K562 (cell line): ENCODE measurements at regions not wholly inside any gene's neighbourhood (a gene's known extent, or its start where the extent isn't known, plus 50 kb on each side); places are given as distances from the start of the nearest gene placed in this dataset.

Experiments used
- ATAC-seq: fragments of 200-7000 bp; cut with Tn5 transposase; 3 replicates; pipeline ENCODE4 v1.9.1; 2020; ENCODE audit warnings: moderate library complexity
- BruUV-seq: library from RNA; stranded (reverse); fragments of 400-500 nt; replicated peaks from 2 replicates; lab custom pipeline; 2021; lab: Mats Ljungman, UMichigan
- CTCF ChIA-PET: fragments of 300-600 bp; formaldehyde crosslinking; extraction: SDS; loops from one replicate; lab custom pipeline; 2021; ENCODE audit warnings: low intra/inter-chr PET ratio; lab: Yijun Ruan, JAX
- POLR2A ChIA-PET: fragments of 300-600, 350-650 bp; sonication (Branson Sonifier 250); formaldehyde crosslinking; extraction: SDS; loops from one replicate; lab custom pipeline; 2021; ENCODE audit warnings: antibody characterized with exemption, inconsistent platforms; lab: Yijun Ruan, JAX
- DNase-seq, 4 experiments: peaks; one replicate each; pipeline versions ENCODE4 v3.0.0 to v3.0.0-alpha.2; 2011 to 2018; ENCODE audit warnings: low spot score in 3 of 4, mixed read lengths in 3 of 4; ENCODE audit errors: extremely low read depth in 1 of 4
- FAIRE-seq: peaks from 2 replicates; lab custom pipeline; 2011; peaks lifted over from hg19 to GRCh38; lab: Jason Lieb, UNC
- H2AFZ ChIP-seq: 2 replicates; pipeline ENCODE4 v1.6.0; 2011; ENCODE audit warnings: low read depth, low read length, control low read depth, inconsistent platforms
- H3K27ac ChIP-seq: fragments of 200-600 bp; 3 replicates; pipeline ENCODE4 v1.8.0; 2011; ENCODE audit warnings: low read depth, mild to moderate bottlenecking, control low read depth, inconsistent platforms, low read length, moderate library complexity, mixed read lengths; ENCODE audit errors: extremely low read depth
- H3K27me3 ChIP-seq, 2 experiments: fragments of 300-600 bp in 1 of 2; 2 replicates in 1 of 2; 3 replicates in 1 of 2; pipeline versions ENCODE4 v1.6.0 to v1.8.0; 2011; ENCODE audit warnings: inconsistent platforms in 2 of 2, low read length in 2 of 2, mild to moderate bottlenecking in 1 of 2, mixed read lengths in 1 of 2, moderate library complexity in 1 of 2; ENCODE audit not compliant: control insufficient read depth in 2 of 2, insufficient read depth in 2 of 2
- H3K36me3 ChIP-seq: fragments of 300-600 bp; 3 replicates; pipeline ENCODE4 v1.8.0; 2011; ENCODE audit warnings: mild to moderate bottlenecking, low read length, inconsistent platforms; ENCODE audit not compliant: control insufficient read depth, insufficient read depth
- H3K4me1 ChIP-seq, 2 experiments: fragments of 200-600 bp in 1 of 2; replicated peaks in 1 of 2; 2 replicates in 1 of 2; 3 replicates in 1 of 2; pipeline versions ENCODE4 v1.5.1 to v1.8.0; 2011; ENCODE audit warnings: inconsistent platforms in 2 of 2, low read length in 2 of 2, mild to moderate bottlenecking in 1 of 2, mixed read lengths in 1 of 2, moderate library complexity in 1 of 2; ENCODE audit not compliant: control insufficient read depth in 2 of 2, insufficient read depth in 2 of 2
- H3K4me2 ChIP-seq: 2 replicates; pipeline ENCODE4 v1.6.1; 2011; ENCODE audit warnings: low read length, control low read depth, inconsistent platforms, mixed read lengths; ENCODE audit not compliant: insufficient read depth
- H3K4me3 ChIP-seq: fragments of 200-600 bp; sonication (generic), shearing (Covaris generic); 2 replicates; pipeline ENCODE4 v1.5.1; 2016; ENCODE audit warnings: control low read depth, inconsistent platforms
- H3K79me2 ChIP-seq: fragments of 200-600 bp; 3 replicates; pipeline ENCODE4 v1.8.0; 2011; ENCODE audit warnings: low read length, inconsistent platforms; ENCODE audit not compliant: control insufficient read depth, insufficient read depth
- H3K9ac ChIP-seq, 2 experiments: 2 replicates each; pipeline versions ENCODE4 v1.6.0 to v1.6.1; 2011; ENCODE audit warnings: low read depth in 2 of 2, low read length in 2 of 2, control low read depth in 1 of 2, inconsistent platforms in 1 of 2, mild to moderate bottlenecking in 1 of 2, mixed read lengths in 1 of 2; ENCODE audit not compliant: insufficient read depth in 1 of 2
- H3K9me1 ChIP-seq: one replicate; pipeline ENCODE4 v1.6.0; 2011; ENCODE audit warnings: inconsistent platforms, mild to moderate bottlenecking, low read length, moderate library complexity; ENCODE audit not compliant: control insufficient read depth, insufficient read depth
- H3K9me3 ChIP-seq: replicated peaks from 2 replicates; pipeline ENCODE4 v1.5.1; 2011; ENCODE audit warnings: low read depth, low read length, inconsistent platforms; ENCODE audit not compliant: control insufficient read depth, insufficient read depth
- H4K20me1 ChIP-seq: replicated peaks from 2 replicates; pipeline ENCODE4 v1.6.1; 2011; ENCODE audit warnings: low read length, inconsistent platforms, mixed read lengths; ENCODE audit not compliant: control insufficient read depth, insufficient read depth
- CLOCK ChIP-seq: fragments of 250-450 bp; sonication (Bioruptor Pico); IDR thresholded peaks from 2 replicates; pipeline ENCODE4 v1.4.0; 2020; ENCODE audit warnings: mild to moderate bottlenecking, moderate library complexity, borderline replicate concordance
- PATZ1 ChIP-seq: fragments of 250-450 bp; sonication (Bioruptor Pico); IDR thresholded peaks from 2 replicates; pipeline ENCODE4 v1.5.0; 2020; ENCODE audit warnings: mild to moderate bottlenecking, borderline replicate concordance
- TBL1XR1 ChIP-seq, 2 experiments: IDR thresholded peaks; 2 replicates each; pipeline ENCODE4 v1.6.1; 2012; ENCODE audit warnings: improper control_type of control experiment in 2 of 2, low read length in 2 of 2, mild to moderate bottlenecking in 1 of 2
- ZNF395 ChIP-seq: fragments of 200-800 bp; sonication (Bioruptor generic); IDR thresholded peaks from 2 replicates; pipeline ENCODE4 v1.6.1; 2017; ENCODE audit warnings: missing genetic modification characterization, missing compliant biosample characterization
- ZNF408 ChIP-seq: fragments of 250-450 bp; sonication (Bioruptor Pico); IDR thresholded peaks from 2 replicates; pipeline ENCODE4 v1.4.0; 2020; ENCODE audit warnings: low read depth, mild to moderate bottlenecking, moderate library complexity
- WGBS: fragments of 100-300 bp; shearing (Covaris generic); methylation state at CpG from one replicate; pipeline ENCODE4 v1.1.6; 2016; ENCODE audit warnings: low coverage, mixed read lengths; ENCODE audit not compliant: insufficient coverage; ENCODE audit errors: missing lambda C conversion rate; 5-methylcytosine and 5-hydroxymethylcytosine counted together
- in situ Hi-C: fragments of 300-500 bp; cut with MboI; formaldehyde crosslinking; loops from 4 replicates; pipeline ENCODE4 v1.15.0; 2018; ENCODE audit warnings: inconsistent platforms, mixed read lengths
- intact Hi-C: fragments of 100-400 bp; cut with micrococcal nuclease; formaldehyde crosslinking; loops from 2 replicates; pipeline ENCODE4 v1.14.2; 2022
- TF ChIP-seq, protein P1 (sequence below): sonication (generic); formaldehyde crosslinking; IDR thresholded peaks from 2 replicates; pipeline ENCODE4 v1.8.0; 2022; ENCODE audit warnings: mild to moderate bottlenecking, missing genetic modification reagents
- TF ChIP-seq, protein P2 (sequence below): fragments of 250-450 bp; sonication (Bioruptor Pico); IDR thresholded peaks from 2 replicates; pipeline ENCODE4 v1.8.0; 2021; ENCODE audit warnings: mild to moderate bottlenecking, moderate library complexity
- TF ChIP-seq, protein P3 (sequence below): fragments of 250-450 bp; sonication (Bioruptor Pico); IDR thresholded peaks from 2 replicates; pipeline ENCODE4 v1.8.0; 2022; ENCODE audit warnings: moderate library complexity, mild to moderate bottlenecking, inconsistent platforms

- Histone ChIP-seq H3K4me2 (no peak overlapping the region), H3K4me3 (no peak overlapping the region), H4K20me1 (no peaks in the 10 kb centered on the region), H3K9me3 (no peaks in the 10 kb centered on the region), H3K27ac (no peak overlapping the region), H3K36me3 (no peaks in the 10 kb centered on the region), H3K79me2 (no peaks in the 10 kb centered on the region), H2AFZ (no peak overlapping the region), H3K9ac (no peak overlapping the region), H3K27me3 (no peaks in the 10 kb centered on the region), H3K9me1 (no peaks in the 10 kb centered on the region), H3K4me1 (no peaks in the 10 kb centered on the region)
- no peak for DNase-seq
- CTCF ChIA-PET: no interaction called here
- 0% methylated on average over 3 of the region's 3 CpGs for WGBS
- no peak for FAIRE-seq
- ATAC-seq: no peak
- no TSS peak for BruUV-seq
- POLR2A ChIA-PET: no interaction called here
- in situ Hi-C loops (no loop called here), intact Hi-C loops (no loop called here)
- TF ChIP-seq ZNF395 (CRISPR knock-in tag): no peak
- no peak for TF ChIP-seq PATZ1 (CRISPR knock-in tag)
- no peak for TF ChIP-seq ZNF408
- TF ChIP-seq, protein P1, sequence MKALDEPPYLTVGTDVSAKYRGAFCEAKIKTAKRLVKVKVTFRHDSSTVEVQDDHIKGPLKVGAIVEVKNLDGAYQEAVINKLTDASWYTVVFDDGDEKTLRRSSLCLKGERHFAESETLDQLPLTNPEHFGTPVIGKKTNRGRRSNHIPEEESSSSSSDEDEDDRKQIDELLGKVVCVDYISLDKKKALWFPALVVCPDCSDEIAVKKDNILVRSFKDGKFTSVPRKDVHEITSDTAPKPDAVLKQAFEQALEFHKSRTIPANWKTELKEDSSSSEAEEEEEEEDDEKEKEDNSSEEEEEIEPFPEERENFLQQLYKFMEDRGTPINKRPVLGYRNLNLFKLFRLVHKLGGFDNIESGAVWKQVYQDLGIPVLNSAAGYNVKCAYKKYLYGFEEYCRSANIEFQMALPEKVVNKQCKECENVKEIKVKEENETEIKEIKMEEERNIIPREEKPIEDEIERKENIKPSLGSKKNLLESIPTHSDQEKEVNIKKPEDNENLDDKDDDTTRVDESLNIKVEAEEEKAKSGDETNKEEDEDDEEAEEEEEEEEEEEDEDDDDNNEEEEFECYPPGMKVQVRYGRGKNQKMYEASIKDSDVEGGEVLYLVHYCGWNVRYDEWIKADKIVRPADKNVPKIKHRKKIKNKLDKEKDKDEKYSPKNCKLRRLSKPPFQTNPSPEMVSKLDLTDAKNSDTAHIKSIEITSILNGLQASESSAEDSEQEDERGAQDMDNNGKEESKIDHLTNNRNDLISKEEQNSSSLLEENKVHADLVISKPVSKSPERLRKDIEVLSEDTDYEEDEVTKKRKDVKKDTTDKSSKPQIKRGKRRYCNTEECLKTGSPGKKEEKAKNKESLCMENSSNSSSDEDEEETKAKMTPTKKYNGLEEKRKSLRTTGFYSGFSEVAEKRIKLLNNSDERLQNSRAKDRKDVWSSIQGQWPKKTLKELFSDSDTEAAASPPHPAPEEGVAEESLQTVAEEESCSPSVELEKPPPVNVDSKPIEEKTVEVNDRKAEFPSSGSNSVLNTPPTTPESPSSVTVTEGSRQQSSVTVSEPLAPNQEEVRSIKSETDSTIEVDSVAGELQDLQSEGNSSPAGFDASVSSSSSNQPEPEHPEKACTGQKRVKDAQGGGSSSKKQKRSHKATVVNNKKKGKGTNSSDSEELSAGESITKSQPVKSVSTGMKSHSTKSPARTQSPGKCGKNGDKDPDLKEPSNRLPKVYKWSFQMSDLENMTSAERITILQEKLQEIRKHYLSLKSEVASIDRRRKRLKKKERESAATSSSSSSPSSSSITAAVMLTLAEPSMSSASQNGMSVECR (CRISPR knock-in tag): no peak
- TF ChIP-seq, protein P2, sequence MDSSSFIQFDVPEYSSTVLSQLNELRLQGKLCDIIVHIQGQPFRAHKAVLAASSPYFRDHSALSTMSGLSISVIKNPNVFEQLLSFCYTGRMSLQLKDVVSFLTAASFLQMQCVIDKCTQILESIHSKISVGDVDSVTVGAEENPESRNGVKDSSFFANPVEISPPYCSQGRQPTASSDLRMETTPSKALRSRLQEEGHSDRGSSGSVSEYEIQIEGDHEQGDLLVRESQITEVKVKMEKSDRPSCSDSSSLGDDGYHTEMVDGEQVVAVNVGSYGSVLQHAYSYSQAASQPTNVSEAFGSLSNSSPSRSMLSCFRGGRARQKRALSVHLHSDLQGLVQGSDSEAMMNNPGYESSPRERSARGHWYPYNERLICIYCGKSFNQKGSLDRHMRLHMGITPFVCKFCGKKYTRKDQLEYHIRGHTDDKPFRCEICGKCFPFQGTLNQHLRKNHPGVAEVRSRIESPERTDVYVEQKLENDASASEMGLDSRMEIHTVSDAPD (CRISPR knock-in tag): no peak
- no peak for TF ChIP-seq TBL1XR1 (IDR thresholded peaks at IDR 0.05; ENCODE audit: low read length in 2 of 2)
- TF ChIP-seq CLOCK (CRISPR knock-in tag): no peak
- TF ChIP-seq, protein P3, sequence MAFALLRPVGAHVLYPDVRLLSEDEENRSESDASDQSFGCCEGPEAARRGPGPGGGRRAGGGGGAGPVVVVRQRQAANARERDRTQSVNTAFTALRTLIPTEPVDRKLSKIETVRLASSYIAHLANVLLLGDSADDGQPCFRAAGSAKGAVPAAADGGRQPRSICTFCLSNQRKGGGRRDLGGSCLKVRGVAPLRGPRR (CRISPR knock-in tag): no peak
Observed at GRCh38 chr18:68519336-68519735, 195.6 kb downstream of the TMX3 start.
